ENCODE measurements at regions not wholly inside any gene's neighbourhood (a gene's known extent, or its start where the extent isn't known, plus 50 kb on each side); places are given as distances from the start of the nearest gene placed in this dataset.
A peak's percentile ranks its signal among the peaks of the same experiment; 100 is the strongest.

DNA sequence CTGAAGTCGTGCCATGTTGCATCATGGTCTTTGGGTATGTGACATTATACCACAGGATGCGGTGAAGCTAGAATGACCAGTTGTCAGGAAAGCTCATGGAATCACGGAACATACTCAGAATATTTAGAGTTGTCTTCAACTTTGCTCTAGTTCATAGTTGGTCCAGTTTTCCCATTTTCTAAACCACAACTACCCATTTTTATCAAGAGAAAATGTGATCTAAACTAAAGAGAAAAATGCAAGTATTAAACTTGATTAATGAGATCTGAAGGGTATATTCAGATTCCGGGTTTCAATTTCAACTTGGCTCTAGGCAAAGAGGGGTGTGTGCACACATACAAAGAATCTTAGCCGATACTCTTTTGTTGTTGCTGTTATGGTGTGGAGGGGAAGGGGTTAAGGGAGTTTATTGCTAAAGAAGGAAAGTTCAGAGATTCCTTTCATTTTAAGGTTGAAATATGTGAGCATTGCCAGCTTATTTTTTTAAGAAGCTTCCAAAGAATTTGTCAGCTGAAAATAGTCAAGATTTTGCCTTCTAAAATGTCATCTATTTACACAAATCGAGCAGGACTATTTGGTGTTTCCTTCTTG, 516.6 kb upstream of the ZEB2 start:
- DNase-seq = no peak
- intact Hi-C loops (cut with DNase I; ENCODE audit: low total_unique reads) = no loop called here
- WGBS, 2 donors = 65 to 70% methylated on average over 6 of the region's 6 CpGs
- no peaks in the 10 kb centered on the region for H3K9me3 ChIP-seq
- peak overlapping the region in 1 of 2 donors; percentile 39 for H3K27ac ChIP-seq
- H3K4me3 ChIP-seq = no peak overlapping the region
- H3K36me3 ChIP-seq (ENCODE audit: low read depth, missing control alignments) = no peaks in the 10 kb centered on the region
- no peak for TF ChIP-seq POLR2A (IDR thresholded peaks at IDR 0.05)
- TF ChIP-seq, protein P1, sequence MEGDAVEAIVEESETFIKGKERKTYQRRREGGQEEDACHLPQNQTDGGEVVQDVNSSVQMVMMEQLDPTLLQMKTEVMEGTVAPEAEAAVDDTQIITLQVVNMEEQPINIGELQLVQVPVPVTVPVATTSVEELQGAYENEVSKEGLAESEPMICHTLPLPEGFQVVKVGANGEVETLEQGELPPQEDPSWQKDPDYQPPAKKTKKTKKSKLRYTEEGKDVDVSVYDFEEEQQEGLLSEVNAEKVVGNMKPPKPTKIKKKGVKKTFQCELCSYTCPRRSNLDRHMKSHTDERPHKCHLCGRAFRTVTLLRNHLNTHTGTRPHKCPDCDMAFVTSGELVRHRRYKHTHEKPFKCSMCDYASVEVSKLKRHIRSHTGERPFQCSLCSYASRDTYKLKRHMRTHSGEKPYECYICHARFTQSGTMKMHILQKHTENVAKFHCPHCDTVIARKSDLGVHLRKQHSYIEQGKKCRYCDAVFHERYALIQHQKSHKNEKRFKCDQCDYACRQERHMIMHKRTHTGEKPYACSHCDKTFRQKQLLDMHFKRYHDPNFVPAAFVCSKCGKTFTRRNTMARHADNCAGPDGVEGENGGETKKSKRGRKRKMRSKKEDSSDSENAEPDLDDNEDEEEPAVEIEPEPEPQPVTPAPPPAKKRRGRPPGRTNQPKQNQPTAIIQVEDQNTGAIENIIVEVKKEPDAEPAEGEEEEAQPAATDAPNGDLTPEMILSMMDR (IDR thresholded peaks at IDR 0.05) = no peak
- H3K4me1 ChIP-seq = no peaks in the 10 kb centered on the region
- H3K27me3 ChIP-seq = no peaks in the 10 kb centered on the region

DNA sequence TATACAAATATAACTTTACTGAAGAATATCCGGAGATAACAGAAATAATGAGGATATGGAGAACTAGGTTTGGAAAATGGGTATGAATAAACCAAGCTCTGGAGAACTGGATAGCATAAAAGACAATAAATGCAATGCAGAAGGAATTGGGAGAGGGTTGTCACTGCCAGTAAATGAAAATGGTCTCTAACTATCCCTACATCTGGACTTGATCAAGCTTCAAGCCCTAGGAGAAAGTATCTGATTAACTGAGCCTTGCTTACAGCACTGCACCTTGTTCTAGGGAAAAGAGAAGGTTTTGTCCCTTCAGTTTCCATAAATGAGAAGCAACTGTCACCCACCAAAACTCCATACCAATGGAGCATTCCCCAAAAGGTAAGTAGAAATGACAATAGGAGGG, 514.6 kb upstream of the ZEB2 start:
- Histone ChIP-seq H3K36me3 (ENCODE audit: low read depth, missing control alignments) (no peaks in the 10 kb centered on the region), H3K9me3 (no peaks in the 10 kb centered on the region), H3K4me1 (no peaks in the 10 kb centered on the region), H3K4me3 (no peak overlapping the region), H3K27ac (no peak overlapping the region), H3K27me3 (no peaks in the 10 kb centered on the region)
- DNase-seq = no peak
- intact Hi-C loops (cut with DNase I; ENCODE audit: low total_unique reads) = no loop called here
- WGBS, 2 donors = 83 to 89% methylated on average over 1 of the region's 1 CpG
- TF ChIP-seq, protein P1 (IDR thresholded peaks at IDR 0.05) = no peak
- no peak for TF ChIP-seq POLR2A (IDR thresholded peaks at IDR 0.05)

DNA sequence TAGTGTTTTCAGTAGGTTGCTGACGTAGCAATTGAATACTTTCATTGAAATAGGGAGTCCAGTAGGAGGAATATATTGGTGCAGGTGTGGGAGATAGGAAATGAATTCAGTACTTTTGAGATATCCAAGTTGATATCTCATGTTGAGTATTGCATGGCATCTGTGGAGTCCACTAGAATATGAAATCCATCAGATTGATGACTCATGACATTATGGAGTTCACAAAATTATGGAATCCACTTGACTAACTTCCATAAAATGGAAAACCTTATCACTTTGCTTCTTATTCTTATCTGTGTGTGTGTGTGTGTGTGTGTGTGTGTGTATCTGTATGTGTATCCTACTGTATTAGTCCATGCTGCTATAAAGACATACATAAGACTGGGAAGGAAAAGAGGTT, 513.5 kb upstream of the ZEB2 start:
- no peak overlapping the region for H3K4me3 ChIP-seq
- intact Hi-C loops (cut with DNase I; ENCODE audit: low total_unique reads) = no loop called here
- WGBS, 2 donors = 90 to 93% methylated on average over 1 of the region's 1 CpG

DNA sequence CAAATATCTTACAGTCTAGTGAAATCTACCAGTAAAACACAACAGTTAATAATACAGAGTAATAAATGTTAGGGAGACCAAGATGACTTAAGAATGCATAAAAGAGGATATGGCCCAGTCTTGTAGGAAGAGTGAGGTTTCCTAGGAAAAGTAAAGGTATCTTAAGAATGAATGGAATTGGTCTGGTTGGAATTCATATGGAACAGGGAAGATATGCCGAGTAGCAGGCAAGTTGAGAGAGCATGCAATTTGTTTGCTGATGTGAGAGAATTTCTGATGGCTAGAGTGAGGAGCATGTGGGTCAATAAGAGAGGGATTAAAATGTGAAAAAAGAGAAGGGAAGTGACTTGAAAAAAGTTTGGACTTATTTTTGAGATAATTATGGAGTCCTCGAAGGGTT, 512.9 kb upstream of the ZEB2 start:
- H3K9me3 ChIP-seq = no peaks in the 10 kb centered on the region
- no peaks in the 10 kb centered on the region for H3K36me3 ChIP-seq (ENCODE audit: low read depth, missing control alignments)
- TF ChIP-seq, protein P1 (IDR thresholded peaks at IDR 0.05) = no peak
- no peak for TF ChIP-seq POLR2A (IDR thresholded peaks at IDR 0.05)
- no peak for DNase-seq
- no peak overlapping the region for H3K27ac ChIP-seq
- H3K4me3 ChIP-seq = no peak overlapping the region
- 62 to 63% methylated on average over 2 of the region's 2 CpGs for WGBS, 2 donors
- intact Hi-C loops (cut with DNase I; ENCODE audit: low total_unique reads) = no loop called here
- no peaks in the 10 kb centered on the region for H3K27me3 ChIP-seq
- no peaks in the 10 kb centered on the region for H3K4me1 ChIP-seq

More for the DNA sequence above, 513.5 kb upstream of the ZEB2 start:
- no peaks in the 10 kb centered on the region for H3K9me3 ChIP-seq
- H3K36me3 ChIP-seq (ENCODE audit: low read depth, missing control alignments) = no peaks in the 10 kb centered on the region
- no peak for TF ChIP-seq POLR2A (IDR thresholded peaks at IDR 0.05)
- TF ChIP-seq, protein P1 (IDR thresholded peaks at IDR 0.05) = no peak
- no peaks in the 10 kb centered on the region for H3K4me1 ChIP-seq
- H3K27me3 ChIP-seq = no peaks in the 10 kb centered on the region
- no peak for DNase-seq
- H3K27ac ChIP-seq = no peak overlapping the region

DNA sequence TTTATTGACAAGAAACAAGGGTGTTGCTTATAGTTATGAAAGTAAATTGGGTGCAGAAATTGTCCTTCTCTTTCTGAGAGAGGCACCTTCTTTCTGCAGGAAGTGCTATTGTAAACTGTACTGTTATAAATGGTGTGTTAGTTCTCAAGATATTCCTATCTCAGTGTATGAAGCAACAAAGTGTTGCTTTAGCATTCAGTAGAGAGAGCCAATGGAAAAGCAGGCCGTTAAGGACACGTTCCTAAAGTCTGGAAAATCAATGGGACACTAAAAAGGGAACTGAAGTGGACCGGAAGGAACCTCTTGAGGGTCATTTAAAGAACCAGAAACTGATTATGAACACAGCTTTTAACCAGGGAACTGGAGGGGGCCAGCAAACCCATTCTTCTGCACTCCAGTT, 510.0 kb upstream of the ZEB2 start:
- H3K9me3 ChIP-seq = no peaks in the 10 kb centered on the region
- peak overlapping the region in 1 of 2 donors; percentile 18 for H3K27ac ChIP-seq
- no peak for DNase-seq
- H3K36me3 ChIP-seq (ENCODE audit: low read depth, missing control alignments) = no peaks in the 10 kb centered on the region
- intact Hi-C loops (cut with DNase I; ENCODE audit: low total_unique reads) = no loop called here
- H3K4me3 ChIP-seq = no peak overlapping the region
- H3K4me1 ChIP-seq = no peaks in the 10 kb centered on the region
- 38 to 57% methylated on average over 3 of the region's 3 CpGs for WGBS, 2 donors
- no peaks in the 10 kb centered on the region for H3K27me3 ChIP-seq
- TF ChIP-seq POLR2A (IDR thresholded peaks at IDR 0.05) = no peak
- TF ChIP-seq, protein P1 (IDR thresholded peaks at IDR 0.05) = no peak

Measured in testis (tissue), 2 donors.